Urothelium cell line (cell line): ENCODE measurements at regions not wholly inside any gene's neighbourhood (a gene's known extent, or its start where the extent isn't known, plus 50 kb on each side); places are given as distances from the start of the nearest gene placed in this dataset.
A peak's percentile ranks its signal among the peaks of the same experiment; 100 is the strongest.

Experiments
- DNase-seq: peaks from one replicate; pipeline ENCODE4 v3.0.0; 2011; ENCODE audit warnings: low spot score, mixed read lengths
- FAIRE-seq: peaks from 2 replicates; lab custom pipeline; 2011; peaks lifted over from hg19 to GRCh38; lab: Jason Lieb, UNC

DNA sequence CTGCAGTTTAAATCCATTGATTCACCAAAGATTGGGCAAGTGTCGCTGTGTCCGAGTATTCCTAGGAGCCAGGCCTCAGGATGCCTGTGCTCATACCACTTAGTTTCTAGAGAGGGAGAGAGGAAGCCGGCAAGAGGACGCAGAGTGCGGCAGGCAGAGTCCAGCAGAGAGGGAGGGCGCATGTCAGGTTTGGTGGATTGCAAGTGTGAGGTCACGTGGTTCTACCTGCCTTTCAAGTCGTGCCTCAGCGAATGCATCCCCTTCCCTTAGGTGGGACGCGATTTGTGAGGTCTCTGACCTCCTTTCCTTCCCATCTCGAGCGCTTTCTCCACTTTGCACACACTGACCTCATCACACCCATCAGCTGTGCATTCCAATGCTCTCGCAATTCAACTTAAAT is 188.1 kb downstream of the TMEM18 start:
- DNase-seq (no peak), FAIRE-seq (no peak)

DNA sequence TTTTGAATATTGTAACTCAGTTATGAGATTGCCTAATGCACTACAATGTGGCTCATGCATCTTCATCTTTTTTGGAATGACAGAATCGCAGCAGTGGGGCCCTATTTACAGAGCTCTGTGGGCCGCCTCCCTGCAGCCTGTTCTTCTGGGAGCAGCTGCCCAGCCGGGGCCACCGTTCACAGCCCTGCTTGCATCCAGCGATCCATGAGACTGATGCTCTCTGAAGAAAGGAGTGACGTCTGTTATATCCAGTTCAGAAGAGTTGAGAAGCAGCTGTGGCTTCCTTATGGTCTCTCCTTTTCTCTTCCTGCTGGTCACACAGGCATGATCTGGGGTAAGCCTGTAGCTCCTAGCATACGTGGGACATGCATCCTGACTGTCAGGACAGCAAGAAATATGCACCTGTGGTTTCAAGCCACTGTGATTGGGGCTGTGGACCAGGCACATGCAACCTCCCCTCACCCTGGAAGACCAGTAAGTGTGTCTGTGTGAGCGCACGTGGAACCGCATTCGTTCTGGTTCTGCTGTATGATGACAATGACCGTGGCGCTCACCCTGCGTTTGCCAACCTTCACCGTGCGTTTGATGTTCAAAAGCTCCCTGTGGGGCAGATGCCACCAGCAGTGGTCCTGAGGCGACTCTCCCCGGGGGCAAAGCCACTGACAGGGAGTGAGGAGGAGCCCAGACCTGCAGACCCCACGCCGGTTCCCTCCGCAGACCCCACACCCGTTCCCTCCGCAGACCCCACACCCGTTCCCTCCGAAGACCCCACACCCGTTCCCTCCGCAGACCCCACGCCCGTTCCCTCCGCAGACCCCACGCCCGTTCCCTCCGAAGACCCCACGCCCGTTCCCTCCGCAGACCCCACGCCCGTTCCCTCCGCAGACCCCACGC is 189.8 kb downstream of the TMEM18 start:
- FAIRE-seq (no peak), DNase-seq (no peak)

DNA sequence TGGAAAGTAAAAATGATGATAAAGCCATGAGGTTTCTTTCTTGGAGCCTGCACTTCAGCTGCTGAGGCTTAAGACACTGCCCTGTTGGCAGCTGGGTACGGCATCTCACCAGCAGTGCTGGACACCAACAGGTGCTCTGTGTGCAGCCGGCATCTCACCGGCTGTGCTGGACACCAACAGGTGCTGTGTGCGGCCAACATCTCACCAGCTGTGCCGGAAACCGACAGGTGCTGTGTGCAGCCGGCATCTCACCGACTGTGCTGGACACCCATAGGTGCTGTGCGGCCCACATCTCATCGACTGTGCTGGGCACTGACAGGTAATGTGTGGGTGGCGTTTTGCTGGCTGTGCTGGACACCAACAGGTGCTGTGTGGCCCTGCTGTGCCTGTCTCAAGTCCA is 190.8 kb downstream of the TMEM18 start:
- DNase-seq (no peak), FAIRE-seq (no peak)

DNA sequence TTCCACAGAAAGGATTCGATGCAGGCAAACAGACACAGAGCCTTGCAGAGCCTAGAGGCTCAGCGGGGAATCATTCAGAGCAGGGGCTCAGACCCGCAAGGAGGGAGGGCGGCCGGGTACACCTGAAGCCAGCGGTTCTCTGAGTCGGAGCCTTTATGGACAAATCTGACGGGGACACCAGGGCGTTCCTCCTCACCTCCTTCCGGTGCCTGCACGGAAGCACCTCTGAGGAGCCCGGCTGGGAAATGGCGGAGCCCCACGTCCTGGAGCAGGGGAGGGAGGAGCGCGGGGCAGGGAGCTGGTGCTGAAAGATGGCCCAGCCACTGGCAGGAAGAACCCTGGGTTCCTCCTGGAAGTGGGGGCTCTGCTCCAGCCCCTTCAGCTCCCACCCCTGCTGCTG is 193.5 kb upstream of the ALKAL2 start:
- DNase-seq (peak; percentile 29), FAIRE-seq (no peak)

- DNase-seq, result no peak
Measured at GRCh38 chr2:479490-480176, 191.7 kb upstream of the ALKAL2 start.

GRCh38 chr2:479031-479430 is 191.1 kb upstream of the ALKAL2 start:
- no peak for FAIRE-seq
- no peak for DNase-seq

More at GRCh38 chr2:479490-480176, 191.7 kb upstream of the ALKAL2 start:
- FAIRE-seq, result no peak

GRCh38 chr2:471560-471959 is 183.7 kb upstream of the ALKAL2 start:
- no peak for DNase-seq
- no peak for FAIRE-seq

DNA sequence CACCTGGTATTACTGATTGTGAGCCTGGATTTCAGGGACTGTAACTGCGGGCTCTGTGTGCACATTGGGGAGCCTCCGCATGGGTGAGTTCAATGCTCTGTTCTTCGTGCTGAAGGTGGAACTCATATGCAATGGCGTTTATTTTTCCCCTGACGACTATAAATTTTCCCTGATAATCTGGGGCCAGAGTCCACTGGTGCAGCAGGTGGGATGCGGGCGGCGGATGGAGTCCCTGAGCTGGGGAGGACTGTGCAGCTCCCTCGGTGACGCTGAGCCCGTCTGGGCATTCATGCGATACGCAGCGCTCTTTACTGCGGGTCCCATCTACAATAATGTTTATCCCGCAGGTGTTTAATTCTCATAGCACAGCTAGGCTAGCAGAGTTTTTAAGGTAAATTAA is 181.6 kb upstream of the ALKAL2 start:
- no peak for FAIRE-seq

DNA sequence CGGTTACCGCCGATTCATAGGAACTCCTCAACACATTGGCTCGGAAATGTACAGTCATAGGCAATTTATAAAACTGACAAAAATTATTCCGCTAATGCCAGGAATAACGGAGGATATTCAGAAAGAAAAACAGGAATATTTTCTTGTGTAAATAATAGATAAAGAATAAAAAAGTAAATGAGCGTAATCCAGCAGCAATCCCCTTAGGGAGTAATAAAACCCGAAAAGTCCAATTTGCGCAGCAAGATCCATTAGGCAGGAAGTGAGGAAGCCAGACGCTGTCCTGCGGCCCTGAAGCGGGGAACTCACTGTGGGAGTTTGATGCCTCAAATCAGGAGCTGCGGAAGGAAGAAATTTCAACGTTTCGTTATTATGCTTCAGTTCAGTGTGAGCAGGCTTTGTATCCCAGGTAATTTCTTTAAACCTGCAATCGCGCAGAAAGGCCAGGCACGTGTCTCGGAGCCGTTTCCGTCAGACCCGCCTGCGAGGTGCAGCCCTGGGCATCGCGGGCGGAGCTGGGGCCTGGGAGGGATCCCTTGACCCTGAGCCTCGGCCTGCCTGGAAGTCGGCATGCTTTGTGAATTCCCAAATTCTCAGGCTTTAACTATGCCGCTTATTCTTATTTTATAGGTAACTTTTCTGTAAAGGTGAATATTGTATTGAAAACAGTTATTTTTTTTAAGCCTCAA is 180.9 kb upstream of the ALKAL2 start:
- DNase-seq (no peak), FAIRE-seq (no peak)

More for the DNA sequence above, 181.6 kb upstream of the ALKAL2 start:
- no peak for DNase-seq

- FAIRE-seq (no peak), DNase-seq (no peak)
Measured at GRCh38 chr2:467892-468647, 180.2 kb upstream of the ALKAL2 start.

- no peak for DNase-seq
- no peak for FAIRE-seq
Measured at GRCh38 chr2:467543-467891, 179.6 kb upstream of the ALKAL2 start.

- no peak for FAIRE-seq
- DNase-seq, result no peak
Measured at GRCh38 chr2:467101-467500, 179.2 kb upstream of the ALKAL2 start.

DNA sequence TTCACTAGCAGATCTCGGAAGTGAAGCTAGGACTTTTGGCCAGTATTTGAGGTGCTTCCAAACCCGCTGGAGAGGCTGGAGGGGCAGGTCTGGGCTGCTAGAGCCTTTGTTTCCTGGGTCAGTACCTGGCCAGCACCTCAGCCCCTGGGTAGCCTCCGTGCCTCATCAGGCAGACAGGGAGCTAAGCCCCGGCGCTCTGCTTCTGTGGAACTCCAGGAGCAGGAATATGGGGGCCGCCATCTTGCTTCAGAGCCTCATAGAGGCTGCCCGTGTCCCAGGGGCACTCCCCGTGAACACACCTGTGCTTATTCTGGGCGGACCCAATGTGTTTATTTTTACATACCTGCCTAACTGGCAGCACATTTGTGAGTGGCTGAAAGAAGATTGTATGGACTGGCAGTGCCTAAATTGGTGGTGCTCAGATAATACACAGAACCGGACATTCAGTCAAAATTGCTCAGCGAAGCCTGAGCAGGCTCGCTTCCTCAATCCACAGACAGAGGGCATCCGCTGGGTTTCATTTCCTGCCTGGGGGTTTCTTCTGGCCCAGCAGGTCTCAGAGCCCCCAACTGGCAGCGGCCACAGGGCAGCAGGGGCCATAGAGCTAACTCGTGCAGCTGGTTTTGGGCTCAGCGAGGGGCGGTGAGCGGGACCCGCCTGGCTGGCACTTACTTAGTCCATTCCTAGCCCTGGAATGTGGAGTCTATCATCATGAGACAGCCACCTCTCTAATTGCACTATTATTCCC is 176.8 kb upstream of the ALKAL2 start:
- FAIRE-seq, result no peak

GRCh38 chr2:460861-461260 is 173.0 kb upstream of the ALKAL2 start:
- FAIRE-seq (no peak), DNase-seq (peak; percentile 31)

More for the DNA sequence above, 176.8 kb upstream of the ALKAL2 start:
- DNase-seq, result no peak

DNA sequence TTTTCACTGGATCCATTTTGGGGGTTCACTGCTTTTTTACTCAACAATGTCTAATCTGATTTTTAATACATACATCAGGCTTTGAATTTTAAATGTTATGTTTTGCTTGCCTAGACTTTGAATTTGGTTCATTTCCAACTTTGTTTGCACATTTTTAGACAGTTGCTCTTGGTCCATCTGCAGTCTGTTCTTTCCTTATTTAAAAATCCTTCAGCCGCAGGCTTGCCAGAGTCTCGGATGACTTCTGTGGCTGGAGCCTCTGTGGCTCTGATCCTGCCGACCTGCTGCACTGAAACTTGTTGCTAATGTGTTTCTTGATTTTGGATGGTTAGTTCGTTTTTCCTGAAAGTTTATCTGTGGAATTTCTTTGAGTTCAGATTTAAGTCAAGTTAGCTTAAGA is 172.0 kb upstream of the ALKAL2 start:
- no peak for FAIRE-seq
- no peak for DNase-seq

DNA sequence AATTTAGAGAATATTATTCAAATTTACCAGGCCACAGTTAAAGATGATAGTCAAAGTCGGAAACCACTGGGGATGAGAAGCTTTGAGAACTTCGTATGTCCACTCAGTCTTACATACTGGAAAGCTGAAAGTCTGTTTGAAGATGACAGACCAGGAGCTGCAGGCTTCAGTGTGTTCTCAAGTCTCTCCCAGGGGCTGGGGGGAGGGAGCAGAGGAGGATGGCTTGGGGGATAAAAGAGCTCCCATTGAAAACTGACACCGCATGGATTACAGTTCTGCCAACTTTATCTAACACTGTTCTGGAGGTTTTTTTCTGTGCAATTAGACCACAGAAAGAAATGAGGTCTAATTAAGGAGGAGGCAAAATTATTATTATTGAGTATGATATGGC is 170.5 kb upstream of the ALKAL2 start:
- FAIRE-seq (no peak), DNase-seq (no peak)

DNA sequence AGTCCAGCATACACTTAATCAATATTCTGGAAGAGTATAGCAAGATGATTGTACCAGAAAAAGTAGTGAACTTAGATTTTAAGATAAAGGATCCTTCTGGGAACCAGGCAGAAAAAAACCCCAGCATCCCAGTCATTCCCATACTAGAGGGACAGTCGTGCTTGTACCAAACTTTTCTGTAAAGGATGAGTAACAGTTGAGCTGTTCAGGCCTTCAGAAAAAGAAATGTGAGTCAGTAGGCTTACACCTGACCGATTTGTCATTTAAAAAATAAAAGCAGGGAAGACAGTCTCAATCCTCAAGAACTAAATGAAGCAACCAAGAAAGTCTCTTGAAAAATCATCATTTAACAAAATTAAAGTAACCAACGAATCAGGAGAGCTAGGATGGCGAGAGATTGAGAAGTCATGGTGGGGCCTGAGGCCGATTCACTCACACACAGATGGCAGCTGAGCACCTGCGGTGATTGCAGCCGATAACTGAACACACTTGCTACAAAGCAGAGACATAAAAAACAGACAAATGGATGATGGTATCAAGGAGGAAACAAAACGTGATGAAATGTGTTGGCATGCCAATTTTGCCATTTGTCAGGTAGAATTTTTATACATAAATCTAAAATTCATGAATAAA is 170.0 kb upstream of the ALKAL2 start:
- FAIRE-seq (no peak), DNase-seq (no peak)

DNA sequence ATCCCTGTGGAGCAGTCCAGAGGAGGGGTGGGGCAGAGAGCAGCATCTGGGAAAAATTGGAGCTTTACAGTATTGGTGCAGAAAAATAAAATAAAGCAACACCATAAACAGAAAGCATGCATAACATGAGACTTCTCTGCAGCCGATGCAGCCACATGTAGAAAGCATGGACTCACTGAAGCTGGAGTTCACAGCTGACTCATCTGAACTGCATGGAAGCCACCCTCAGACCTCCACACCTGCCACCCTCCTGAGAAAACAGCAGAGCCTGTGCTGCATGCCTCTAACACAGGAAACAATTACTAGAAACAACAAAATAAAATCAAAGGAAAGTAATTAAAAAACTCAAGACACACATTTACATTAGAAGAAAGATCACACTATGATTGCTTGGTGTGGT is 169.4 kb upstream of the ALKAL2 start:
- DNase-seq (no peak), FAIRE-seq (no peak)

DNA sequence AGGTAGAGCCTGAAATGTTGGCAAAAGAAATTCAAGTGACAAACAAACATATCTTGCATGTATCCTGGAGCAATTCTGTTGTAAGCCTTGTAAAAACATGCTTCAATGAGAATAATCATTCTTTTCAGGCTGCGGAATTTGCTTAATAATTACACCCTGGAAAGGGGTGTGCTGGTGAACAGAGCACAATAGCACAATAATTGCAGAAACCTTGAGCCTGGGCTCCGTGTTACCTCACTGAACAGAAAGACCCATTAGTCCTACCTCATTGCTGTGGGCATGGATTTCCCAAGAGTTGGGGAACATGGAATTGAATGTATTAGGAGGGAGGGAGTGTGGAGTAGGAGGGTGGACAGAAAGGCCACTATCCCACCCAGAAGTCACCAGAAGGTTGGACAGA is 168.0 kb upstream of the ALKAL2 start:
- no peak for DNase-seq
- no peak for FAIRE-seq
